Choroid plexus epithelial cell (primary cell): ENCODE measurements at regions not wholly inside any gene's neighbourhood (a gene's known extent, or its start where the extent isn't known, plus 50 kb on each side); places are given as distances from the start of the nearest gene placed in this dataset.

Experiments
- DNase-seq: peaks from one replicate; pipeline ENCODE4 v3.0.0-alpha.2; 2010; ENCODE audit warnings: low read depth
- H3K4me3 ChIP-seq: 2 replicates; pipeline ENCODE4 v1.5.1; 2011; ENCODE audit warnings: low read depth, mild to moderate bottlenecking, control low read depth, low read length, moderate library complexity
- TF ChIP-seq, protein P1 (sequence below): conservative IDR thresholded peaks from 2 replicates; pipeline ENCODE4 v1.5.1; 2011; ENCODE audit warnings: low read depth, mild to moderate bottlenecking, control low read depth, inconsistent platforms, low read length, moderate library complexity

DNA sequence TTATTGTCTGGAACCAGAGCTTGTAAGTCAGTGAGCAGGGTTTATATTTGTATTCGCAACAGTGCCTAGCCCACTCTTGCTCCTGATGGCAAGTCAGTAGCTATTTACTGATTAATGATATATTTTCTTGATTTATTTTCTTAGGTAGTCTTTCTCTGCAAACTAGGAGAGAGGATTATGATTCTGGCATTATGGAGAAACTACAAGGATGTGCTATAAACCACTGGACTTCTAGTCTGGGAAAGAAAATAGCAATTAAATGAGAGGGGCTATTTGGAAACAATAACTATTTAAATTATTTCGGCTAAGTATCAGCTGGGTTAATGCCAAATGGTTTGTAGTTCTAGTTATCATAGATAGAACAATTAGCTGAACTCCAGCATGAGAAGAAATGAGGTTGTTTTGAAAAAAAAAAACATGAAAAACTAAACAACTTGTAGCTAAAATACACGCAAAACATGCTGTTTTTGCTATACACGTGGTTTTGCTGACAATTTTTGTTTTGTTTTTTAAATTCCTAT is 304.9 kb upstream of the TCF21 start:
- DNase-seq = no peak
- H3K4me3 ChIP-seq = no peak overlapping the region
- TF ChIP-seq, protein P1, sequence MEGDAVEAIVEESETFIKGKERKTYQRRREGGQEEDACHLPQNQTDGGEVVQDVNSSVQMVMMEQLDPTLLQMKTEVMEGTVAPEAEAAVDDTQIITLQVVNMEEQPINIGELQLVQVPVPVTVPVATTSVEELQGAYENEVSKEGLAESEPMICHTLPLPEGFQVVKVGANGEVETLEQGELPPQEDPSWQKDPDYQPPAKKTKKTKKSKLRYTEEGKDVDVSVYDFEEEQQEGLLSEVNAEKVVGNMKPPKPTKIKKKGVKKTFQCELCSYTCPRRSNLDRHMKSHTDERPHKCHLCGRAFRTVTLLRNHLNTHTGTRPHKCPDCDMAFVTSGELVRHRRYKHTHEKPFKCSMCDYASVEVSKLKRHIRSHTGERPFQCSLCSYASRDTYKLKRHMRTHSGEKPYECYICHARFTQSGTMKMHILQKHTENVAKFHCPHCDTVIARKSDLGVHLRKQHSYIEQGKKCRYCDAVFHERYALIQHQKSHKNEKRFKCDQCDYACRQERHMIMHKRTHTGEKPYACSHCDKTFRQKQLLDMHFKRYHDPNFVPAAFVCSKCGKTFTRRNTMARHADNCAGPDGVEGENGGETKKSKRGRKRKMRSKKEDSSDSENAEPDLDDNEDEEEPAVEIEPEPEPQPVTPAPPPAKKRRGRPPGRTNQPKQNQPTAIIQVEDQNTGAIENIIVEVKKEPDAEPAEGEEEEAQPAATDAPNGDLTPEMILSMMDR = no peak

DNA sequence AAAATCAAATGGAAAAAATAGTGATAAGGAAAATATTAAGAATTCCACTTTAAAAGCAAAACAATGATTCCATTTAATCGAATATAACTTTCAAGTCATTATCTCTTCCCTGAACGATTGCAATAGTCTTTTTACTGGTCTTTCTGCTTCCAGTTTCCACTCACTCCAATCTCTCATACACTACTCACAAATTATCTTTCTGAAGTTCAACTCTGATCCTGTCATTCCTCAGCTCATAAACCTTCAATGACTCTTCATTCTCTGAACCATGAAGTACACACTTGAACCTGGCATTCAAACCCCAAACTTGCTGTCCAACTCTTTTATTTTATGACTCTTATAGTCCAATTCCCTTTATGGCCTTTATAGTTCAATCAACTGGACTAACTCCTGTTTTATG is 304.1 kb upstream of the TCF21 start:
- TF ChIP-seq, protein P1 = no peak
- H3K4me3 ChIP-seq = no peak overlapping the region
- no peak for DNase-seq

GRCh38 chr6:133585978-133586377 is 302.9 kb upstream of the TCF21 start:
- TF ChIP-seq, protein P1 = no peak
- H3K4me3 ChIP-seq = no peak overlapping the region
- DNase-seq = no peak

- TF ChIP-seq, protein P1 = no peak
- DNase-seq = peak; percentile 42
Observed at GRCh38 chr6:133587546-133588160, 301.3 kb upstream of the TCF21 start.

GRCh38 chr6:133590196-133590595 is 298.7 kb upstream of the TCF21 start:
- H3K4me3 ChIP-seq = no peak overlapping the region
- TF ChIP-seq, protein P1 = no peak
- DNase-seq = no peak

More at GRCh38 chr6:133587546-133588160, 301.3 kb upstream of the TCF21 start:
- no peak overlapping the region for H3K4me3 ChIP-seq

DNA sequence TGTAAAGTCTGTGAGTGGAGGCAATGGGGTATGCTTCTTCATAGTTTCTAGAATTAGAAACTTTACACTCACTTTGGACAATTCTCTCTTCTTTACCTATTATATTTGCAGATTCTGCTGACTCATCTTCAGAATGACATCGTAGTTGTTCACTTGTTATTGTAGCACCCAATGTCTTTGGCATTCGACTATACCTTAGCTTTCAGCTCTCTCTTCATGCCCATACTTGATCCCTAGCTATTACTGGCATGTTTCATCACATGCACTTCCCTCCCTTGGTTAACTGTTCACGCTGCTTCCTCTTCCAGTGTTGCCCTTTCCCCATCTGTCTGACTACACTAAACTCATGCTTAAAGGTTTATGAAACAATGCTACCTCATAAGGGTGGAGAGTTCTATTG is 298.1 kb upstream of the TCF21 start:
- peak; percentile 33 for DNase-seq

GRCh38 chr6:133591275-133591674 is 297.6 kb upstream of the TCF21 start:
- TF ChIP-seq, protein P1 = no peak
- DNase-seq = no peak
- no peak overlapping the region for H3K4me3 ChIP-seq

More for the DNA sequence above, 298.1 kb upstream of the TCF21 start:
- TF ChIP-seq, protein P1 = no peak
- no peak overlapping the region for H3K4me3 ChIP-seq
